GM19463 (cell line): ENCODE measurements at regions not wholly inside any gene's neighbourhood (a gene's known extent, or its start where the extent isn't known, plus 50 kb on each side); places are given as distances from the start of the nearest gene placed in this dataset.
A peak's percentile ranks its signal among the peaks of the same experiment; 100 is the strongest.

ENCODE experiments used
- ATAC-seq: cut with Tn5 transposase; IDR thresholded peaks from one replicate; pipeline ENCODE4 v1.9.1; 2021; ENCODE audit warnings: mild to moderate bottlenecking, moderate library complexity; ENCODE audit not compliant: unreplicated experiment

- peak; percentile 79 for ATAC-seq
Measured at GRCh38 chr1:58996341-58997059, 212.7 kb upstream of the JUN start.

GRCh38 chr1:58997060-58997411 lies 213.2 kb upstream of the JUN start:
- peak; percentile 67 for ATAC-seq

- ATAC-seq = no peak
Measured at GRCh38 chr1:58997637-58998036, 213.8 kb upstream of the JUN start.

GRCh38 chr1:58999676-59000075 lies 215.8 kb upstream of the JUN start:
- no peak for ATAC-seq

- ATAC-seq = no peak
Measured at GRCh38 chr1:59004755-59005154, 220.9 kb upstream of the JUN start.

GRCh38 chr1:59005491-59006288 lies 221.8 kb upstream of the JUN start:
- no peak for ATAC-seq

- no peak for ATAC-seq
Measured at GRCh38 chr1:59006289-59006658, 222.4 kb upstream of the JUN start.

GRCh38 chr1:59006932-59007331 lies 223.1 kb upstream of the JUN start:
- ATAC-seq = no peak

- ATAC-seq = peak; percentile 11
Measured at GRCh38 chr1:59007429-59007819, 223.6 kb upstream of the JUN start.

GRCh38 chr1:59007820-59008598 lies 224.2 kb upstream of the JUN start:
- ATAC-seq = peak; percentile 46

GRCh38 chr1:59008599-59009347 lies 224.9 kb upstream of the JUN start:
- no peak for ATAC-seq

GRCh38 chr1:59011663-59012062 lies 227.8 kb upstream of the JUN start:
- no peak for ATAC-seq

- ATAC-seq = no peak
Measured at GRCh38 chr1:59012378-59012777, 228.5 kb upstream of the JUN start.

- peak; percentile 64 for ATAC-seq
Measured at GRCh38 chr1:59013276-59013927, 229.6 kb upstream of the JUN start.

- no peak for ATAC-seq
Measured at GRCh38 chr1:59013928-59014279, 230.1 kb upstream of the JUN start.

GRCh38 chr1:59014827-59015226 lies 231.0 kb upstream of the JUN start:
- no peak for ATAC-seq

- ATAC-seq = no peak
Measured at GRCh38 chr1:59015708-59016107, 231.9 kb upstream of the JUN start.

GRCh38 chr1:59016390-59016789 lies 232.5 kb upstream of the JUN start:
- no peak for ATAC-seq

GRCh38 chr1:59017501-59018231 lies 233.8 kb upstream of the JUN start:
- no peak for ATAC-seq

- ATAC-seq = no peak
Measured at GRCh38 chr1:59018446-59018845, 234.6 kb upstream of the JUN start.
